Prostate gland (tissue), 2 donors: ENCODE measurements at regions not wholly inside any gene's neighbourhood (a gene's known extent, or its start where the extent isn't known, plus 50 kb on each side); places are given as distances from the start of the nearest gene placed in this dataset.
"Not testable (repeated sequence)": the region's sequence is repeated elsewhere in the genome, so short reads cannot be mapped to it uniquely, and the experiment has no call there.

Experiments
- DNase-seq: peaks from one replicate; pipeline ENCODE4 v3.0.0-alpha.2; 2019; ENCODE audit warnings: low spot score
- H3K27ac ChIP-seq, 2 donors: fragments of 200-600 bp; sonication (generic); 2 replicates each; pipeline ENCODE4 v1.5.1; 2017 to 2019
- H3K27me3 ChIP-seq: fragments of 200-600 bp; sonication (generic); replicated peaks from 2 replicates; pipeline ENCODE4 v1.5.1; 2019; ENCODE audit not compliant: insufficient read depth
- H3K36me3 ChIP-seq, 2 donors: fragments of 200-600 bp; sonication (generic); 1 replicate in 1 of 2; 2 replicates in 1 of 2; pipeline versions ENCODE4 v1.5.1 to v1.8.1; 2017 to 2019
- H3K4me1 ChIP-seq: fragments of 200-600 bp; sonication (generic); replicated peaks from 2 replicates; pipeline ENCODE4 v1.5.1; 2019
- H3K4me3 ChIP-seq, 2 donors: fragments of 200-600 bp; sonication (generic); 2 replicates each; pipeline ENCODE4 v1.5.1; 2017 to 2019
- H3K9me3 ChIP-seq: fragments of 200-600 bp; sonication (generic); 2 replicates; pipeline ENCODE4 v1.5.1; 2017
- POLR2A ChIP-seq: fragments of 450-650 bp; IDR thresholded peaks from one replicate; pipeline ENCODE4 v1.6.1; 2016; ENCODE audit warnings: antibody characterized with exemption, mild to moderate bottlenecking
- POLR2AphosphoS5 ChIP-seq: sonication (generic); formaldehyde crosslinking; IDR thresholded peaks from one replicate; pipeline ENCODE4 v1.6.1; 2017; ENCODE audit warnings: antibody characterized with exemption
- WGBS: methylation state at CpG from one replicate; pipeline ENCODE4 v1.1.5; 2018; 5-methylcytosine and 5-hydroxymethylcytosine counted together
- intact Hi-C: fragments of 100-400 bp; cut with DNase I; formaldehyde crosslinking; loops from one replicate; pipeline ENCODE4 v1.14.2; 2022
- TF ChIP-seq, protein P1 (sequence below), 4 experiments: fragments of 200-600 bp in 2 of 4; fragments of 450-650 bp in 2 of 4; sonication (generic) in 2 of 4; IDR thresholded peaks; 1 replicate in 3 of 4; 2 replicates in 1 of 4; pipeline ENCODE4 v1.5.1; 2016 to 2019; ENCODE audit warnings: antibody characterized with exemption in 4 of 4, mild to moderate bottlenecking in 2 of 4, moderate library complexity in 2 of 4

DNA sequence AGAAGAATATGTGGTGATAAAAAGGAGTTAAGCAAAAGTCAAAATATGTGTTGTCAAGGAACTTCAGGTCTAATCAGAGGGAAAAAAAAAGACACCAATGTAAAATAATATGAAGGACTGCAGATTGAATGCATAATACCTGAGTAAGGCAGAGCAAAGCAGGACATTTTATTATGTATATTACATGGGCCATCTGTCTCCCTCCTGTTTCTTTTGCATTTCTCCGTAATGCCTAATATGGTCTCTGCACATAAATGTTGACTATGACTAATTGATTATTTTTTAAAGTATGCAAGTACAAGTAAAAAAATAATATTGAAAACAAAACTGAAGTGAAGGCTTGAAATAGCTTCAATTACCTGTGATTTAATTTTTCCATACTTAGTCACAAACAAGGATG, 384.7 kb upstream of the MAN1A1 start:
- Histone ChIP-seq H3K4me3 (no peak overlapping the region), H3K4me1 (no peaks in the 10 kb centered on the region), H3K9me3 (no peaks in the 10 kb centered on the region), H3K27ac (no peak overlapping the region), H3K36me3 (no peaks in the 10 kb centered on the region), H3K27me3 (no peaks in the 10 kb centered on the region)
- DNase-seq: no peak
- intact Hi-C loops: no loop called here
- TF ChIP-seq POLR2AphosphoS5 (no peak), POLR2A (no peak)
- TF ChIP-seq, protein P1, sequence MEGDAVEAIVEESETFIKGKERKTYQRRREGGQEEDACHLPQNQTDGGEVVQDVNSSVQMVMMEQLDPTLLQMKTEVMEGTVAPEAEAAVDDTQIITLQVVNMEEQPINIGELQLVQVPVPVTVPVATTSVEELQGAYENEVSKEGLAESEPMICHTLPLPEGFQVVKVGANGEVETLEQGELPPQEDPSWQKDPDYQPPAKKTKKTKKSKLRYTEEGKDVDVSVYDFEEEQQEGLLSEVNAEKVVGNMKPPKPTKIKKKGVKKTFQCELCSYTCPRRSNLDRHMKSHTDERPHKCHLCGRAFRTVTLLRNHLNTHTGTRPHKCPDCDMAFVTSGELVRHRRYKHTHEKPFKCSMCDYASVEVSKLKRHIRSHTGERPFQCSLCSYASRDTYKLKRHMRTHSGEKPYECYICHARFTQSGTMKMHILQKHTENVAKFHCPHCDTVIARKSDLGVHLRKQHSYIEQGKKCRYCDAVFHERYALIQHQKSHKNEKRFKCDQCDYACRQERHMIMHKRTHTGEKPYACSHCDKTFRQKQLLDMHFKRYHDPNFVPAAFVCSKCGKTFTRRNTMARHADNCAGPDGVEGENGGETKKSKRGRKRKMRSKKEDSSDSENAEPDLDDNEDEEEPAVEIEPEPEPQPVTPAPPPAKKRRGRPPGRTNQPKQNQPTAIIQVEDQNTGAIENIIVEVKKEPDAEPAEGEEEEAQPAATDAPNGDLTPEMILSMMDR (IDR thresholded peaks at IDR 0.05): no peak
- WGBS: 95% methylated on average over 1 of the region's 1 CpG

GRCh38 chr6:119728935-119729334, 379.4 kb upstream of the MAN1A1 start:
- Histone ChIP-seq H3K27me3 (no peaks in the 10 kb centered on the region), H3K36me3 (no peaks in the 10 kb centered on the region), H3K4me3 (no peak overlapping the region), H3K4me1 (no peaks in the 10 kb centered on the region), H3K9me3 (no peaks in the 10 kb centered on the region), H3K27ac (no peak overlapping the region)
- no peak for TF ChIP-seq POLR2A
- no peak for TF ChIP-seq POLR2AphosphoS5
- TF ChIP-seq, protein P1 (IDR thresholded peaks at IDR 0.05): no peak
- DNase-seq: no peak
- 94% methylated on average over 3 of the region's 3 CpGs for WGBS
- intact Hi-C loops: no loop called here

GRCh38 chr6:119728220-119728750, 378.7 kb upstream of the MAN1A1 start:
- no peak overlapping the region for H3K27ac ChIP-seq
- no peak overlapping the region for H3K4me3 ChIP-seq
- WGBS: 94% methylated on average over 7 of the region's 7 CpGs
- H3K9me3 ChIP-seq: no peaks in the 10 kb centered on the region
- no peaks in the 10 kb centered on the region for H3K27me3 ChIP-seq
- no peaks in the 10 kb centered on the region for H3K4me1 ChIP-seq
- TF ChIP-seq POLR2A: no peak
- TF ChIP-seq POLR2AphosphoS5: no peak
- TF ChIP-seq, protein P1 (IDR thresholded peaks at IDR 0.05): no peak
- H3K36me3 ChIP-seq: no peaks in the 10 kb centered on the region
- intact Hi-C loops: no loop called here
- DNase-seq: no peak

GRCh38 chr6:119727504-119728219, 378.1 kb upstream of the MAN1A1 start:
- intact Hi-C loops: no loop called here
- DNase-seq: no peak
- no peaks in the 10 kb centered on the region for H3K27me3 ChIP-seq
- TF ChIP-seq, protein P1 (IDR thresholded peaks at IDR 0.05): no peak
- TF ChIP-seq POLR2AphosphoS5 (no peak), POLR2A (no peak)
- 74% methylated on average over 3 of the region's 3 CpGs for WGBS
- no peak overlapping the region for H3K27ac ChIP-seq
- H3K9me3 ChIP-seq: no peaks in the 10 kb centered on the region
- H3K4me3 ChIP-seq: no peak overlapping the region
- no peaks in the 10 kb centered on the region for H3K36me3 ChIP-seq
- H3K4me1 ChIP-seq: no peaks in the 10 kb centered on the region

- H3K27me3 ChIP-seq, H3K4me1 ChIP-seq, H3K27ac ChIP-seq, H3K9me3 ChIP-seq, H3K36me3 ChIP-seq, DNase-seq, intact Hi-C loops, H3K4me3 ChIP-seq: not testable (repeated sequence)
Measured at GRCh38 chr6:119726912-119727311, 377.4 kb upstream of the MAN1A1 start.
